Superior temporal gyrus (tissue), 1 donor: ENCODE measurements at regions not wholly inside any gene's neighbourhood (a gene's known extent, or its start where the extent isn't known, plus 50 kb on each side); places are given as distances from the start of the nearest gene placed in this dataset.
"Not testable (repeated sequence)": the region's sequence is repeated elsewhere in the genome, so short reads cannot be mapped to it uniquely, and the experiment has no call there.

Experiments
- DNase-seq: peaks from one replicate; pipeline ENCODE4 v3.0.0-alpha.2; 2016; ENCODE audit errors: extremely low spot score

DNA sequence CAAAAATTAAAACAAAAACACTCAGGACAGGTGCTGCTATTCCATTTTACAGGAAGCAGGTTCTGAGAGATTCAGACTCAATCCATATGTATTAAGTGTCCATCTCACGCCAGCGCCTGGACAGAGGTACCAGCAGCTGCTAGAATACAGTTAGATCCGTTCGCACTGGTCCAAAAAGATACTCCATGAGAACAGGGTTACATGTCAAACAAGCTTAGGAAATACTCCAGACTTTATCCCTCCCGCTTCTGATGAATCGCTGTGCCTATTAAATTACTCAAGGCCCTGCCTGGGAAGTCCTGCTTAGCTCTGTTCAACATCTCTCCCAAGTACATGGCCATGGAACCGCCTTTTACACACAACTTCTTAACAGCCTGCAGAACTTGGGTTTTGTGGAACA is 50.2 kb upstream of the SLC35C1 start:
- no peak for DNase-seq

DNA sequence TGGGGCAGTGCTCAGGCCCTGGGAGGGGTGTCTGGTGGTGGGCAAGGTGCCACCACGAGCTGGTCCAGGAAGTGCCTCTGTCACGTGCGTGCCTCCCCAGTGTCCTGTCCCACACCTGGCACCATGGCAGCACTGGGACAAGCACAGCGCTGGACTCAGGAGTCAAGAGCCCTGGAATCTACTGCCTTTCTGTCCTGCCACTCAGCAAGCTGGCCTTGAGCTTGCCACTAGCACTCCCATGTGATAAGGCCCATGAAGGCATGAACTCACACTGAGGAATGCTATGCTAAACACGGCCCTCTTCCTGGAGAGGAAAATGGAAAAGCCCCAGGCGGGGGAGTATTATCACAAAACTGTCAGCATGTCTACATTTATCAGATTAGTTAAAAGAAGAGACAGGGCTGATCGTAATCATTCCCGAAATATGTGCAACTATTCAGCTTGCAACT is 50.7 kb upstream of the SLC35C1 start:
- DNase-seq = no peak

GRCh38 chr11:45752106-45752505 is 52.8 kb upstream of the SLC35C1 start:
- DNase-seq = no peak

DNA sequence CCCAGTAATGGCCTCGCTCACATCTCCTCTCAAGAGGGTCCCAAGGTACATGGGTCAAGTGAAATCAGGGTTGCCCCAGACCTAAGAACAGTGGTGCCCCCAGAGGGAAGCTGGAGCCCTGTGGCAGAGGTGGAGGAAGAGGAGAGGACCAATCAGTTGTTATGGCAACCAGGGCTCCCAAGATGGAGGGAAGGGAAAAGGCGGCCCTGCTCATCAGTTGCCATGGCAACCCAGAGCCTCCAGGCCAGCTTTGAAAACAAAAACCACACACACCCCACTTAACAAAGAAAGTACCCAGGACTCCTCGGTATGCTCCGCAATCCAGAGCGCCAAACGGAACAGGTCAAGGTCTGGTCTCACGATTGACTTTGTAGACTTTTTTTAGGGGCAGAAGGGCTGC is 53.5 kb upstream of the SLC35C1 start:
- DNase-seq = peak; percentile 57

DNA sequence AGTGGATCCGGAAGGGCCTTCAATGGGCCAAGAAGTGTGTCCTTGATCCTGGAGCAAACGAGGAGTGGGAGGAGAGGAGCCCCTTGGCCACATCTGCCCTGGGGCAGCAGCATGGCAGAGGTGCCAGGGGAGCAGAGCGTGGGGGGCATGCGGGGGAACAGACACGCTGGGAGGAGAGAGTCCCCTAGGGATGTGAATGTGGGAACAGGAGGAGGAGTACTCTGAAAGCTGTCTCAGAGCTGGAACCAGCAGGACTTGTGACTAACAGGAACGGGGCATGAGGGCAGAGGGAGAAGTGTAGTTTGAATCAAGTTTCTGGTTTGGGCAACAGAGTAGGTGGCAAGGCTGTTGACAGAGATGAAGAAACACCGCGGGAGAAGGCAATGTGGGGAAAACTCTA is 54.5 kb upstream of the SLC35C1 start:
- peak; percentile 36 for DNase-seq

- no peak for DNase-seq
Observed at GRCh38 chr11:45748801-45749200, 56.1 kb upstream of the SLC35C1 start.

- DNase-seq = peak; percentile 21
Observed at GRCh38 chr11:45745065-45745811, 59.7 kb upstream of the SLC35C1 start.

GRCh38 chr11:45743556-45744468 is 61.1 kb upstream of the SLC35C1 start:
- DNase-seq = no peak

GRCh38 chr11:45741582-45741981 is 63.4 kb upstream of the SLC35C1 start:
- no peak for DNase-seq

DNA sequence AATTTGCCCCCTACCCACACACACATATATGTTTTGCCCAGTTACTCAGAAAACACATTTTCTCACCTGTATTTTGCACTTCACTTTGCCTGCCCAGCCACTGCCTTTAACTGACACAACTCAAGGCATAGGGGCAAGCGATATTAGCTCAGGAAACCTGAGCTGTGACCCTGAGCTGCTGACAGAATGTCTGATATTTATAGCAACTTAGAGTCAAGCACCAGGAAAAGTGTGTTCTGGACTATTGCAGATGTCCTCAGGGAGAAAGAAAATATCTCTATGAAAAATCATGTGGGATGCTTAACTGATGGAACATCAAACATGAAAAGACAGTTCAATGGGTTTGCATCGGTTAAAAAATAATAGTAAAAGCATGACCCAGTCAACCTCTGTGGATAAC is 63.9 kb upstream of the SLC35C1 start:
- no peak for DNase-seq

- DNase-seq = no peak
Observed at GRCh38 chr11:45739866-45740265, 65.1 kb upstream of the SLC35C1 start.

- not testable (repeated sequence) for DNase-seq
Observed at GRCh38 chr11:45739071-45739470, 65.9 kb upstream of the SLC35C1 start.

DNA sequence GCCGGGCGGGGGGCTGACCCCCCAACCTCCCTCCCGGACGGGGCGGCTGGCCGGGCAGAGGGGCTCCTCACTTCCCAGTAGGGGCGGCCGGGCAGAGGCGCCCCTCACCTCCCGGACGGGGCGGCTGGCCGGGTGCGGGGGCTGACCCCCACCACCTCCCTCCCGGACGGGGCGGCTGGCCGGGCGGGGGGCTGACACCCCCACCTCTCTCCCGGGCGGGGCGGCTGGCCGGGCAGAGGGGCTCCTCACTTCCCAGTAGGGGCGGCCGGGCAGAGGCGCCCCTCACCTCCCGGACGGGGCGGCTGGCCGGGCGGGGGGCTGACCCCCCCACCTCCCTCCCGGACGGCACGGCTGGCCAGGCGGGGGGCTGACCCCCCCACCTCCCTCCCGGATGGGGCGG is 66.8 kb upstream of the SLC35C1 start:
- DNase-seq = not testable (repeated sequence)

GRCh38 chr11:45737056-45737455 is 67.9 kb upstream of the SLC35C1 start:
- peak; percentile 30 for DNase-seq

- no peak for DNase-seq
Observed at GRCh38 chr11:45736424-45736823, 68.5 kb upstream of the SLC35C1 start.

DNA sequence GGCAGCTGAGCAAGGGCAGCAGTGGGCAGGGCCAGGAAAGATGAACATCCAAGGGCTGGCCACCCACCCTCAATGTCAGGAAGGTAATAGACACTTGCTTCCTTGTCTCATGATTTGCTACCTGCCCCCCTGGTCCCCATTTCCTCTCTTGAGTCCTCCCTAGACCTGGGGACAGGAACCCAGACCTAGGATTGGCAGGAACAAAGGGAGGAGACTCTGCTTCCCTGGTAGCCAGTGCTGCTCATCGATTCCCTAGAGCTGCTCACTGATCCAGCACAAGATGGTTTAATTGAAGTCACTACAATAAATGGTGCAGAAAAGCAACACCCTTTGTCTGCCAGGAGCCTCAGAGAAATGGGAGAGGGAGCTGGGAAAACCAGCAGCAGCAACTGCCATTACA is 67.8 kb upstream of the CHST1 start:
- DNase-seq = no peak

GRCh38 chr11:45732343-45732742 is 66.9 kb upstream of the CHST1 start:
- no peak for DNase-seq

- not testable (repeated sequence) for DNase-seq
Observed at GRCh38 chr11:45731171-45731570, 65.7 kb upstream of the CHST1 start.

GRCh38 chr11:45730014-45730413 is 64.6 kb upstream of the CHST1 start:
- no peak for DNase-seq

DNA sequence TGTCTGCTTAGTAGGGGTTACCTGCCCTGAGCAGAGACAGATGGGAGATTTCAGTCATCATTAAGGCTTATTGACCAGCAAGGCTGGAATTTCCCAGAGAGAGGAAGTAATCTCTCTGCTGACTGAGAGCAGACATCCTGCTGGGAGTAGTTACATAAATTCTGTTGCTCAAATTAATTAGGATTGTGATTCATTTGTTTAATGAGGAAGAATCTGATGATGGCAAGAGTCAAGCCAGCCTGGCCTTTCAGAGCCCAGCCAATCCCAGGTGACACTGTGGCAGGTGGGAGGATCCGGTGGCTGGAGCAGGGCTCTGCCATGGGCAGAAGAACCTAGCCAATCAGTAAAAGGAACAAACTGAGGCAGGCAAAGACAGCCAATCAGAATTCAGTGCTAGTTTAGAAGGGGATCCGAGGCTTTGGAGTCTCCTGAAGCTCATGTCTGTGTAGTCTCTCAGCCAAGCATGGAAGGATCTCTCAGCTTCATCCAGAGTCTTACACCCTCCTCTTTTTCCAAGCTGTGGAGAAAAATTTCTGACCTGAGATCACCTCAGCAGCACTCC is 61.2 kb upstream of the CHST1 start:
- DNase-seq = no peak

- DNase-seq = peak; percentile 25
Observed at GRCh38 chr11:45725776-45726492, 60.5 kb upstream of the CHST1 start.

- DNase-seq = peak; percentile 34
Observed at GRCh38 chr11:45725121-45725520, 59.7 kb upstream of the CHST1 start.
